Osteoblast (primary cell): ENCODE measurements at regions not wholly inside any gene's neighbourhood (a gene's known extent, or its start where the extent isn't known, plus 50 kb on each side); places are given as distances from the start of the nearest gene placed in this dataset.

Source experiments
- DNase-seq: peaks from one replicate; pipeline ENCODE4 v3.0.0; 2011; ENCODE audit warnings: low spot score, mixed read lengths; ENCODE audit not compliant: insufficient read length; ENCODE audit errors: missing footprints
- H2AFZ ChIP-seq: 2 replicates; pipeline ENCODE4 v1.6.0; 2011; ENCODE audit warnings: mild to moderate bottlenecking, low read length
- H3K27ac ChIP-seq: 2 replicates; pipeline ENCODE4 v1.5.1; 2011; ENCODE audit warnings: mild to moderate bottlenecking, low read depth, low read length, moderate library complexity
- H3K27me3 ChIP-seq: 2 replicates; pipeline ENCODE4 v1.6.0; 2012; ENCODE audit warnings: mild to moderate bottlenecking, control low read depth, inconsistent platforms, low read length, moderate library complexity; ENCODE audit not compliant: insufficient read depth
- H3K36me3 ChIP-seq: 2 replicates; pipeline ENCODE4 v1.5.1; 2011; ENCODE audit warnings: mild to moderate bottlenecking, low read length, control low read depth, moderate library complexity; ENCODE audit not compliant: insufficient read depth
- H3K4me1 ChIP-seq: 2 replicates; pipeline ENCODE4 v1.5.1; 2011; ENCODE audit warnings: mild to moderate bottlenecking, low read length, control low read depth, moderate library complexity; ENCODE audit not compliant: insufficient read depth
- H3K4me2 ChIP-seq: 2 replicates; pipeline ENCODE4 v1.6.0; 2011; ENCODE audit warnings: mild to moderate bottlenecking, low read length; ENCODE audit not compliant: insufficient read depth
- H3K4me3 ChIP-seq: fragments of 200-600 bp; sonication (generic); 3 replicates; pipeline ENCODE4 v1.5.1; 2012; ENCODE audit warnings: mild to moderate bottlenecking, low read length, inconsistent platforms; ENCODE audit not compliant: insufficient read depth
- H3K79me2 ChIP-seq: 2 replicates; pipeline ENCODE4 v1.6.0; 2012; ENCODE audit warnings: mild to moderate bottlenecking, low read length, control low read depth, inconsistent platforms; ENCODE audit not compliant: insufficient read depth
- H3K9me3 ChIP-seq: 2 replicates; pipeline ENCODE4 v1.5.1; 2011; ENCODE audit warnings: low read depth, low read length, control low read depth
- H4K20me1 ChIP-seq: 2 replicates; pipeline ENCODE4 v1.6.0; 2012; ENCODE audit warnings: mild to moderate bottlenecking, low read length, control low read depth; ENCODE audit not compliant: insufficient read depth
- CTCF ChIP-seq: IDR thresholded peaks from 2 replicates; pipeline ENCODE4 v1.5.1; 2011; ENCODE audit warnings: mild to moderate bottlenecking, low read depth, low read length, moderate library complexity; ENCODE audit errors: extremely low read depth

- no peaks in the 10 kb centered on the region for H3K4me1 ChIP-seq
- H3K4me3 ChIP-seq, result no peak overlapping the region
- H3K27ac ChIP-seq, result no peak overlapping the region
- no peaks in the 10 kb centered on the region for H4K20me1 ChIP-seq
- no peak overlapping the region for H3K4me2 ChIP-seq
- no peak overlapping the region for H2AFZ ChIP-seq
- H3K79me2 ChIP-seq, result no peaks in the 10 kb centered on the region
- H3K36me3 ChIP-seq, result no peaks in the 10 kb centered on the region
- no peaks in the 10 kb centered on the region for H3K9me3 ChIP-seq
- H3K27me3 ChIP-seq, result no peaks in the 10 kb centered on the region
- TF ChIP-seq CTCF, result no peak
- no peak for DNase-seq
These were observed 852.8 kb upstream of the CTNND2 start for GRCh38 chr5:12757035-12757434.

- Histone ChIP-seq H3K4me3 (no peak overlapping the region), H3K4me1 (no peaks in the 10 kb centered on the region), H3K4me2 (no peak overlapping the region), H4K20me1 (no peaks in the 10 kb centered on the region), H3K36me3 (no peaks in the 10 kb centered on the region), H3K79me2 (no peaks in the 10 kb centered on the region), H3K27ac (no peak overlapping the region), H2AFZ (no peak overlapping the region), H3K9me3 (no peaks in the 10 kb centered on the region), H3K27me3 (no peaks in the 10 kb centered on the region)
- DNase-seq, result no peak
- TF ChIP-seq CTCF, result no peak
These were observed 841.3 kb upstream of the CTNND2 start for GRCh38 chr5:12745537-12745936.

GRCh38 chr5:12743582-12743981 lies 839.3 kb upstream of the CTNND2 start:
- H4K20me1 ChIP-seq, result no peaks in the 10 kb centered on the region
- H3K27ac ChIP-seq, result no peak overlapping the region
- H3K27me3 ChIP-seq, result no peaks in the 10 kb centered on the region

GRCh38 chr5:12730354-12730753 lies 826.1 kb upstream of the CTNND2 start:
- no peak for DNase-seq
- Histone ChIP-seq H2AFZ (no peak overlapping the region), H3K27ac (no peak overlapping the region), H3K79me2 (no peaks in the 10 kb centered on the region), H4K20me1 (no peaks in the 10 kb centered on the region), H3K4me1 (no peaks in the 10 kb centered on the region), H3K4me3 (no peak overlapping the region), H3K27me3 (no peaks in the 10 kb centered on the region), H3K4me2 (no peak overlapping the region), H3K9me3 (no peaks in the 10 kb centered on the region), H3K36me3 (no peaks in the 10 kb centered on the region)
- no peak for TF ChIP-seq CTCF

More at GRCh38 chr5:12743582-12743981, 839.3 kb upstream of the CTNND2 start:
- no peaks in the 10 kb centered on the region for H3K79me2 ChIP-seq
- H3K4me3 ChIP-seq, result no peak overlapping the region
- DNase-seq, result no peak
- H3K4me2 ChIP-seq, result no peak overlapping the region
- no peaks in the 10 kb centered on the region for H3K36me3 ChIP-seq
- TF ChIP-seq CTCF, result no peak
- no peaks in the 10 kb centered on the region for H3K4me1 ChIP-seq
- H2AFZ ChIP-seq, result no peak overlapping the region
- H3K9me3 ChIP-seq, result no peaks in the 10 kb centered on the region
